Hepatocyte (in vitro differentiated cells): ENCODE measurements at regions not wholly inside any gene's neighbourhood (a gene's known extent, or its start where the extent isn't known, plus 50 kb on each side); places are given as distances from the start of the nearest gene placed in this dataset.
A peak's percentile ranks its signal among the peaks of the same experiment; 100 is the strongest.
"Not testable (repeated sequence)": the region's sequence is repeated elsewhere in the genome, so short reads cannot be mapped to it uniquely, and the experiment has no call there.

Experiments
- DNase-seq: peaks from one replicate; pipeline ENCODE4 v3.0.0-alpha.2; 2016; ENCODE audit warnings: low spot score
- H2AFZ ChIP-seq: fragments of 200-600 bp; sonication (generic); 2 replicates; pipeline ENCODE4 v1.6.0; 2016; ENCODE audit warnings: antibody characterized with exemption, mild to moderate bottlenecking
- H3K27ac ChIP-seq: fragments of 200-600 bp; sonication (generic); 2 replicates; pipeline ENCODE4 v1.5.1; 2016; ENCODE audit warnings: mild to moderate bottlenecking
- H3K27me3 ChIP-seq: fragments of 200-600 bp; sonication (generic); 2 replicates; pipeline ENCODE4 v1.6.1; 2016
- H3K36me3 ChIP-seq: fragments of 200-600 bp; sonication (generic); replicated peaks from 2 replicates; pipeline ENCODE4 v1.5.1; 2016; ENCODE audit warnings: low read depth; ENCODE audit not compliant: insufficient read depth
- H3K4me1 ChIP-seq: fragments of 200-600 bp; sonication (generic); 2 replicates; pipeline ENCODE4 v1.5.1; 2016; ENCODE audit warnings: mild to moderate bottlenecking, moderate library complexity; ENCODE audit not compliant: insufficient read depth
- H3K4me2 ChIP-seq: fragments of 200-600 bp; sonication (generic); 2 replicates; pipeline ENCODE4 v1.6.0; 2016
- H3K4me3 ChIP-seq: fragments of 200-600 bp; sonication (generic); 2 replicates; pipeline ENCODE4 v1.5.1; 2016; ENCODE audit warnings: mild to moderate bottlenecking
- H3K79me2 ChIP-seq: fragments of 200-600 bp; sonication (generic); 2 replicates; pipeline ENCODE4 v1.6.0; 2017; ENCODE audit warnings: mild to moderate bottlenecking
- H3K9me2 ChIP-seq: fragments of 200-600 bp; sonication (generic); replicated peaks from 2 replicates; pipeline ENCODE4 v1.6.0; 2017; ENCODE audit warnings: mild to moderate bottlenecking; ENCODE audit not compliant: insufficient read depth
- H3K9me3 ChIP-seq: fragments of 200-600 bp; sonication (generic); 2 replicates; pipeline ENCODE4 v1.5.1; 2016; ENCODE audit warnings: low read depth, mild to moderate bottlenecking
- H4K20me1 ChIP-seq: fragments of 200-600 bp; sonication (generic); 2 replicates; pipeline ENCODE4 v1.6.0; 2016; ENCODE audit warnings: mild to moderate bottlenecking; ENCODE audit not compliant: insufficient read depth, poor library complexity, severe bottlenecking
- EZH2 ChIP-seq: fragments of 200-600 bp; sonication (generic); IDR thresholded peaks from 2 replicates; pipeline ENCODE4 v1.6.1; 2016; ENCODE audit warnings: antibody characterized with exemption, mild to moderate bottlenecking, borderline replicate concordance
- EZH2phosphoT487 ChIP-seq: fragments of 200-600 bp; sonication (generic); IDR thresholded peaks from one replicate; pipeline ENCODE4 v1.6.1; 2018; ENCODE audit warnings: antibody characterized with exemption, mild to moderate bottlenecking, low read depth, moderate library complexity; ENCODE audit not compliant: unreplicated experiment, severe bottlenecking
- WGBS: methylation state at CpG from one replicate; pipeline ENCODE4 v1.1.6; 2016; ENCODE audit warnings: low lambda C conversion rate; ENCODE audit errors: missing lambda C conversion rate; 5-methylcytosine and 5-hydroxymethylcytosine counted together
- TF ChIP-seq, protein P1 (sequence below): fragments of 200-600 bp; sonication (generic); IDR thresholded peaks from 2 replicates; pipeline ENCODE4 v1.5.1; 2016; ENCODE audit warnings: antibody characterized with exemption, mild to moderate bottlenecking; ENCODE audit not compliant: poor library complexity

DNA sequence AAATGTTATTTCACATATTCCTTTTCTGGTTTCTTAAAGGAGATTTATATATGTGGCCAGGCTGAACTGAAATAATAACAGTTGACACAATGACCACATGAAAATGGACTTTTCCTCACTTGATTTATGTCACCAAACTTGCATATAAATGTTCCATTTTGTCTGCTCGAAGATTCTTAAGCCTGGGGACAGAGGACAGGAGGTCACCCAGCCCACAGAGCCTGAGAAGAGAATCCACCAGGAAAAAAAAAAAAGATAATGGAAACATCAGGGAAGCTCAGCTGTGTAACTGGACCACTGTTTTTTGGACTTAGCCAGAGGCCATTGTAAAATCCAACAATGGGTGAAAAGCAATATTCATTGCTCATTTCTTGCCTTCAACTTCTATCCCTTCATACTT, 359.0 kb upstream of the FGF16 start:
- DNase-seq, result no peak
- H3K4me3 ChIP-seq, result no peak overlapping the region

DNA sequence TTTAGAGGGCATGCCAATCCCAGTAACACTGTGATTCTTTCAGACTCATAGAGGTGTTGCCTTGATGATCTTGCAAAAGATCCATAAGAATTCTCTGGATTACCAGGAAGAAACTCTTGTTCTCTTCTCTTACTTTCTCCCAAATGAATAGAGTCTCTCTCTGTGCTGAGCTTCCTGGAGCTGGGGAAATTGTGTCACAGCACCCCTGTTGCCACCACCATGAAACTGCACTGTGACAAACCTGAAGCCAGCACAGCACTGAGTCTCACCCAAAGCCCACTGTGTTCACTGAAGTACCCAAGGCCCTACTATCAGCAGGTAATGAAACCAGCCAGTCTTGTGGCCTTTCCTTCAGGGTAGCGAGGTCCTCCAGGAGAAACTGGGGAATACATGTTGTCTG, 332.7 kb upstream of the FGF16 start:
- Histone ChIP-seq H3K9me3 (no peaks in the 10 kb centered on the region), H2AFZ (no peak overlapping the region), H3K4me1 (no peaks in the 10 kb centered on the region), H3K27me3 (no peaks in the 10 kb centered on the region), H3K36me3 (no peaks in the 10 kb centered on the region), H3K4me2 (no peak overlapping the region), H3K4me3 (no peak overlapping the region), H3K27ac (no peak overlapping the region), H3K9me2 (no peaks in the 10 kb centered on the region), H3K79me2 (no peaks in the 10 kb centered on the region), H4K20me1 (no peaks in the 10 kb centered on the region)
- WGBS, result 60% methylated on average over 1 of the region's 1 CpG
- no peak for TF ChIP-seq EZH2phosphoT487
- TF ChIP-seq, protein P1, sequence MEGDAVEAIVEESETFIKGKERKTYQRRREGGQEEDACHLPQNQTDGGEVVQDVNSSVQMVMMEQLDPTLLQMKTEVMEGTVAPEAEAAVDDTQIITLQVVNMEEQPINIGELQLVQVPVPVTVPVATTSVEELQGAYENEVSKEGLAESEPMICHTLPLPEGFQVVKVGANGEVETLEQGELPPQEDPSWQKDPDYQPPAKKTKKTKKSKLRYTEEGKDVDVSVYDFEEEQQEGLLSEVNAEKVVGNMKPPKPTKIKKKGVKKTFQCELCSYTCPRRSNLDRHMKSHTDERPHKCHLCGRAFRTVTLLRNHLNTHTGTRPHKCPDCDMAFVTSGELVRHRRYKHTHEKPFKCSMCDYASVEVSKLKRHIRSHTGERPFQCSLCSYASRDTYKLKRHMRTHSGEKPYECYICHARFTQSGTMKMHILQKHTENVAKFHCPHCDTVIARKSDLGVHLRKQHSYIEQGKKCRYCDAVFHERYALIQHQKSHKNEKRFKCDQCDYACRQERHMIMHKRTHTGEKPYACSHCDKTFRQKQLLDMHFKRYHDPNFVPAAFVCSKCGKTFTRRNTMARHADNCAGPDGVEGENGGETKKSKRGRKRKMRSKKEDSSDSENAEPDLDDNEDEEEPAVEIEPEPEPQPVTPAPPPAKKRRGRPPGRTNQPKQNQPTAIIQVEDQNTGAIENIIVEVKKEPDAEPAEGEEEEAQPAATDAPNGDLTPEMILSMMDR, result no peak
- TF ChIP-seq EZH2, result no peak
- no peak for DNase-seq

More for the DNA sequence above, 359.0 kb upstream of the FGF16 start:
- no peaks in the 10 kb centered on the region for H3K27me3 ChIP-seq
- no peak overlapping the region for H2AFZ ChIP-seq
- 48% methylated on average over 1 of the region's 1 CpG for WGBS
- no peak overlapping the region for H3K4me2 ChIP-seq
- H3K27ac ChIP-seq, result peak overlapping the region; percentile 56
- H3K36me3 ChIP-seq, result no peaks in the 10 kb centered on the region
- no peaks in the 10 kb centered on the region for H4K20me1 ChIP-seq
- H3K4me1 ChIP-seq, result no peaks in the 10 kb centered on the region
- H3K9me2 ChIP-seq, result no peaks in the 10 kb centered on the region
- no peak for TF ChIP-seq EZH2
- TF ChIP-seq, protein P1, result no peak
- no peak for TF ChIP-seq EZH2phosphoT487
- no peaks in the 10 kb centered on the region for H3K9me3 ChIP-seq
- no peaks in the 10 kb centered on the region for H3K79me2 ChIP-seq

DNA sequence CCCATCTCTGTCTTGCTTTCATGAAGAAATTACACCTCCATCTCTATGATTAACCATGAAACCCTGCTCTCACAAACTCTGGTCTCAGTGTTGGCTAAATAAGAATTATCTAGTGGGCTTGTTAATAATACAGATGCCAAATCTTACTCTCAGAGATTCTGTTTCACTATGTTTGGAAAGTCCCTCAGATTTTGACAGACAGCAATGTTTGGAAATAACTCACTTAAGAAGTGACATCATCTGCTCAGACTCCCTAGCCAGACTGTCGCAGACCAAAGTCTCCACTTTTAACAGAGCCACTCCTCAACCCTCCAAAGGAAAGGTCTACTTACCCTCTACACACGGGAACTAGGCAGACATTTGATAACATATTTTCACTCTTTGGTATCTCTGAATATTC, 328.5 kb upstream of the FGF16 start:
- Histone ChIP-seq H3K79me2 (no peaks in the 10 kb centered on the region), H4K20me1 (no peaks in the 10 kb centered on the region), H3K36me3 (no peaks in the 10 kb centered on the region), H3K27ac (no peak overlapping the region), H3K27me3 (no peaks in the 10 kb centered on the region), H2AFZ (no peak overlapping the region), H3K9me3 (no peaks in the 10 kb centered on the region), H3K4me2 (no peak overlapping the region), H3K4me1 (no peaks in the 10 kb centered on the region), H3K9me2 (no peaks in the 10 kb centered on the region), H3K4me3 (no peak overlapping the region)
- no peak for DNase-seq
- TF ChIP-seq EZH2 (no peak), EZH2phosphoT487 (no peak)
- TF ChIP-seq, protein P1, result no peak
- 53% methylated on average over 2 of the region's 2 CpGs for WGBS

DNA sequence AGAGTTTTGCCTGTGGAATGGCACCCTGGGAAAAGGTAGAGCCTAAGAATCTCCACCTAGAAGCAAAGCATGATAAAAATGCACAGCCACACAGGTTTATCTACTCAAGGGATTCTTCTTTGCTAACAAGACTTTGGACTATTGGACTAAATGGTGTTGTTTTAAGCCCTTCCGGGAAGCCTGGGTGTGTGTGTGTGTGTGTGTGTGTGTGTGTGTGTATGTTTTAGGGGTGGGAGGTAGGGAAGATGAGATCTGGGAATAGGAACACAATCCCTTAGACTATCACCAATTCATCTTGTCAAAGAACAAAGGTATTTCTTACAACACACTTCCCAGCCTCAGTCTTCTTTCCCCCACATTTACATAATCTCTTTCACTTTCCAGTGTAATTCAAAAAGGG, 327.5 kb upstream of the FGF16 start:
- H3K4me1 ChIP-seq, result no peaks in the 10 kb centered on the region
- WGBS, result 45% methylated on average over 1 of the region's 1 CpG
- no peak overlapping the region for H3K27ac ChIP-seq
- peak; percentile 10 for DNase-seq
- H3K9me3 ChIP-seq, result no peaks in the 10 kb centered on the region
- no peak overlapping the region for H3K4me3 ChIP-seq
- no peak overlapping the region for H3K4me2 ChIP-seq
- no peaks in the 10 kb centered on the region for H4K20me1 ChIP-seq
- no peaks in the 10 kb centered on the region for H3K79me2 ChIP-seq
- TF ChIP-seq EZH2phosphoT487 (no peak), EZH2 (no peak)
- TF ChIP-seq, protein P1, result no peak
- no peaks in the 10 kb centered on the region for H3K9me2 ChIP-seq
- H3K36me3 ChIP-seq, result no peaks in the 10 kb centered on the region
- H2AFZ ChIP-seq, result no peak overlapping the region
- H3K27me3 ChIP-seq, result no peaks in the 10 kb centered on the region

DNA sequence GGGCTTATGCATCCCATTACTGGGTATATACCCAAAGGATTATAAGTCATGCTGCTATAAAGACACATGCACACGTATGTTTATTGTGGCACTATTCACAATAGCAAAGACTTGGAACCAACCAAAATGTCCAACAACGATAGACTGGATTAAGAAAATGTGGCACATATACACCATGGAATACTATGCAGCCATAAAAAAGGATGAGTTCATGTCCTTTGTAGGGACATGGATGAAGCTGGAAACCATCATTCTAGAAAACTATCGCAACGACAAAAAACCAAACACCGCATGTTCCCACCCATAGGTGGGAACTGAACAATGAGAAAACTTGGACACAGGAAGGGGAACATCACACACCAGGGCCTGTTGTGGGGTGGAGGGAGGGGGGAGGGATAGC, 323.3 kb upstream of the FGF16 start:
- H3K79me2 ChIP-seq, H3K9me2 ChIP-seq, H2AFZ ChIP-seq, DNase-seq, H3K27ac ChIP-seq, H4K20me1 ChIP-seq, H3K4me3 ChIP-seq, H3K27me3 ChIP-seq, H3K4me1 ChIP-seq, H3K36me3 ChIP-seq, H3K4me2 ChIP-seq, H3K9me3 ChIP-seq: not testable (repeated sequence)
- 89% methylated on average over 5 of the region's 5 CpGs for WGBS

DNA sequence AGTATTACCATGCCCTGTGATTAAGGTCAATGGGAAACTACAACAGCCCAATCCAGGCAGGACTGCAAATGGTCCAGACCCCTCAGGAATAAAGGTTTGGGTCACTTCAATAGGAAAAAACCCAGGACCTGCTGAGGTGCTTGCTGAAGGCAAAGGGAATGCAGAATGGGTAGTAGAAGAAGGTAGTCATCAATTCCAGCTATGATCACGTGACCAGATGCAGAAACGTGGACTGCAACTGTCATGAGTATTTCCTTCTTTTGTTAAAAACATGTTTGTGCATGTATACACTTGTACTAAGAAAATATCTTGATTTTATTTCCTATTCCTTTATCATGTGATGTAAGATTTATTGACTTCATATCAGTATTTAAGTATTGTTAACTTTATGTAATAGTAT, 319.6 kb upstream of the FGF16 start:
- not testable (repeated sequence) for H3K36me3 ChIP-seq, H3K9me3 ChIP-seq, H2AFZ ChIP-seq, H4K20me1 ChIP-seq, H3K27me3 ChIP-seq, DNase-seq, H3K9me2 ChIP-seq, H3K4me1 ChIP-seq, H3K27ac ChIP-seq, H3K79me2 ChIP-seq, H3K4me3 ChIP-seq, H3K4me2 ChIP-seq
- 41% methylated on average over 2 of the region's 2 CpGs for WGBS
